ENCODE measurements at regions not wholly inside any gene's neighbourhood (a gene's known extent, or its start where the extent isn't known, plus 50 kb on each side); places are given as distances from the start of the nearest gene placed in this dataset.

GRCh38 chr5:112552791-112553190 is 133.7 kb upstream of the EPB41L4A start:
- ChIA-PET POLR2A (interaction anchor here (0.5 kb wide), 1 partner anchor 1420 kb away, joined by 4 read pairs; no protein-coding TSS in a partner anchor), CTCF (ENCODE audit: unreplicated experiment) (interaction anchor here (1.0 kb wide), 1 partner anchor 204 kb away, joined by 4 read pairs; no protein-coding TSS in a partner anchor)
- Histone ChIP-seq H3K4me2 (ENCODE audit: low read length) (no peak overlapping the region), H3K4me1 (ENCODE audit: insufficient read depth, low read length, poor library complexity, severe bottlenecking) (no peaks in the 10 kb centered on the region), H2AFZ (ENCODE audit: low read length) (no peak overlapping the region), H3K27ac (ENCODE audit: low read depth, low read length, poor library complexity, severe bottlenecking) (no peak overlapping the region), H4K20me1 (ENCODE audit: insufficient read depth, low read length) (no peaks in the 10 kb centered on the region), H3K9me2 (ENCODE audit: insufficient read depth, low read length) (no peaks in the 10 kb centered on the region), H3K4me3 (ENCODE audit: low read depth, low read length, poor library complexity, severe bottlenecking) (no peak overlapping the region), H3K9me3 (ENCODE audit: low read length) (no peaks in the 10 kb centered on the region), H3K79me2 (ENCODE audit: insufficient read depth, low read depth, low read length) (no peaks in the 10 kb centered on the region), H3K36me3 (ENCODE audit: insufficient read depth, low read length) (no peaks in the 10 kb centered on the region)
- no peak for TF ChIP-seq EZH2phosphoT487 (IDR thresholded peaks at IDR 0.05; ENCODE audit: borderline replicate concordance, low read depth, low read length)
- TF ChIP-seq CTCF (conservative IDR thresholded peaks at IDR 0.05; ENCODE audit: low read length), result no peak
- no TSS peak for BruUV-seq (replicated peaks)
- DNase-seq (ENCODE audit: low spot score), result no peak
- intact Hi-C loops (cut with micrococcal nuclease; ENCODE audit: unreplicated experiment), result loop anchor here (5.0 to 10.0 kb wide), 2 partner anchors 140 to 1052 kb away; no protein-coding TSS in a partner anchor

- CTCF ChIA-PET (ENCODE audit: unreplicated experiment), result interaction anchor here (1.2 kb wide), 1 partner anchor 203 kb away, joined by 3 read pairs; no protein-coding TSS in a partner anchor
- Histone ChIP-seq H3K4me2 (ENCODE audit: low read length) (no peak overlapping the region), H3K36me3 (ENCODE audit: insufficient read depth, low read length) (no peaks in the 10 kb centered on the region), H2AFZ (ENCODE audit: low read length) (no peak overlapping the region), H3K27ac (ENCODE audit: low read depth, low read length, poor library complexity, severe bottlenecking) (no peak overlapping the region), H3K9me3 (ENCODE audit: low read length) (no peaks in the 10 kb centered on the region), H3K4me3 (ENCODE audit: low read depth, low read length, poor library complexity, severe bottlenecking) (no peak overlapping the region), H3K9me2 (ENCODE audit: insufficient read depth, low read length) (no peaks in the 10 kb centered on the region), H3K79me2 (ENCODE audit: insufficient read depth, low read depth, low read length) (no peaks in the 10 kb centered on the region), H4K20me1 (ENCODE audit: insufficient read depth, low read length) (no peaks in the 10 kb centered on the region), H3K4me1 (ENCODE audit: insufficient read depth, low read length, poor library complexity, severe bottlenecking) (no peaks in the 10 kb centered on the region)
- intact Hi-C loops (cut with micrococcal nuclease; ENCODE audit: unreplicated experiment), result loop anchor here (5.0 to 10.0 kb wide), 2 partner anchors 138 to 1050 kb away; no protein-coding TSS in a partner anchor
- TF ChIP-seq EZH2phosphoT487 (IDR thresholded peaks at IDR 0.05; ENCODE audit: borderline replicate concordance, low read depth, low read length), result no peak
- no TSS peak for BruUV-seq (replicated peaks)
- no peak for DNase-seq (ENCODE audit: low spot score)
- POLR2A ChIA-PET, result interaction anchor here (0.6 to 1.1 kb wide), 4 partner anchors 8 to 1010 kb away, joined by 3 to 4 read pairs (median 3); no protein-coding TSS in a partner anchor
Observed at GRCh38 chr5:112554101-112554977, 135.3 kb upstream of the EPB41L4A start.

- TF ChIP-seq EZH2phosphoT487 (IDR thresholded peaks at IDR 0.05; ENCODE audit: borderline replicate concordance, low read depth, low read length) (no peak), CTCF (conservative IDR thresholded peaks at IDR 0.05; ENCODE audit: low read length) (no peak)
- POLR2A ChIA-PET, result interaction anchor here (0.6 to 1.1 kb wide), 2 partner anchors 22 to 1009 kb away, joined by 3 read pairs; no protein-coding TSS in a partner anchor
Observed at GRCh38 chr5:112555197-112555596, 136.1 kb upstream of the EPB41L4A start.

More at GRCh38 chr5:112555197-112555596, 136.1 kb upstream of the EPB41L4A start:
- Histone ChIP-seq H3K9me3 (ENCODE audit: low read length) (no peaks in the 10 kb centered on the region), H3K36me3 (ENCODE audit: insufficient read depth, low read length) (no peaks in the 10 kb centered on the region), H3K4me1 (ENCODE audit: insufficient read depth, low read length, poor library complexity, severe bottlenecking) (no peaks in the 10 kb centered on the region), H3K79me2 (ENCODE audit: insufficient read depth, low read depth, low read length) (no peaks in the 10 kb centered on the region), H3K9me2 (ENCODE audit: insufficient read depth, low read length) (no peaks in the 10 kb centered on the region), H3K27ac (ENCODE audit: low read depth, low read length, poor library complexity, severe bottlenecking) (no peak overlapping the region), H2AFZ (ENCODE audit: low read length) (no peak overlapping the region), H3K4me2 (ENCODE audit: low read length) (no peak overlapping the region), H3K4me3 (ENCODE audit: low read depth, low read length, poor library complexity, severe bottlenecking) (no peak overlapping the region), H4K20me1 (ENCODE audit: insufficient read depth, low read length) (no peaks in the 10 kb centered on the region)
- CTCF ChIA-PET (ENCODE audit: unreplicated experiment), result interaction anchor here (1.2 kb wide), 1 partner anchor 202 kb away, joined by 3 read pairs; no protein-coding TSS in a partner anchor
- BruUV-seq (replicated peaks), result no TSS peak
- DNase-seq (ENCODE audit: low spot score), result no peak
- intact Hi-C loops (cut with micrococcal nuclease; ENCODE audit: unreplicated experiment), result loop anchor here (10.0 kb wide), 1 partner anchor 1050 kb away; no protein-coding TSS in a partner anchor

Data from OCI-LY7 (cell line).